Stimulated activated CD4-positive, alpha-beta T cell treated with anti-CD3 and anti-CD28 coated beads, Interleukin-4, amount 100 ng/mL, for 4 hours (primary cell): ENCODE measurements at regions not wholly inside any gene's neighbourhood (a gene's known extent, or its start where the extent isn't known, plus 50 kb on each side); places are given as distances from the start of the nearest gene placed in this dataset.

Experiments used
- DNase-seq, 2 experiments: peaks; one replicate each; pipeline ENCODE4 v3.0.0-alpha.2; 2020

DNA sequence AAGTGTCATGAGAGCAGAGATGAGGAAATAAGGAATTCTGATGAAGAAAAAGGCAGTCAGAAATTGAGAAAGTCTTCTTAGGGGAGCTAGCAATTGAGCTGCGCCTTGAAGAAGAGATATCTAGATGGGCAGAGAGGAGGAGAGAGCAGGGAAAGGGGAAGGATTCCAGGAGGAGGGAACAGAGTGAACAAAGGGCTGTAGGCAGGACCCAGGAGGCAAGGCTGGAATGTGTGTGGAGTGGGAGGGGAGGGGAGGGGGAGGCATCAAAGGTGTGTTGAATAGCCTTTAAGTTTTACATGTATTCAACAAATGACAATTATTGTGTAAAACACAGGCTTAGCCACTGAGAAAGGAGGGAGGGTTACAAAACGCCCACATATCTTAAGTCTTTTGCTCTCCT is 164.5 kb downstream of the TDRD15 start:
- no peak for DNase-seq

GRCh38 chr2:21288739-21289520 is 165.2 kb downstream of the TDRD15 start:
- DNase-seq: no peak

GRCh38 chr2:21289551-21289950 is 165.8 kb downstream of the TDRD15 start:
- no peak for DNase-seq

DNA sequence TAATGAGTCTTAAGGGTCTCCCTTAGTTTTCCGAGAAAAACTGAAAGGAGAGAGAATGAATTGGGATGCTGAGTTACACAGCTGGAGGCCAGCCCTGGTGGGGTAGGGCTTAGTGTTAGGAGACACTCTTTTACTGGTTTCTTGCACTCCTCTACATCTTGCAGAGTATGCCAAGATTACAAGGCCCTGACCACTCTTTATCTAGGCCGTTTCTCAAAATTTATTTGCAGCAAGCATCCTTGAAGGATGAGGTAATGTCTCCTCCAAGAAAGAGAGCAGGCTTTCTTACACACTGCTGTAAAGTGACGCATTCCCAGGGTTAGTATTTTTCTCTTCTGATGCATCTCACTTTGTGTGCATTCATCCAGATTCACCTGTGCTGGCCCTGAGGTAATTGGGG is 166.2 kb downstream of the TDRD15 start:
- no peak for DNase-seq

DNA sequence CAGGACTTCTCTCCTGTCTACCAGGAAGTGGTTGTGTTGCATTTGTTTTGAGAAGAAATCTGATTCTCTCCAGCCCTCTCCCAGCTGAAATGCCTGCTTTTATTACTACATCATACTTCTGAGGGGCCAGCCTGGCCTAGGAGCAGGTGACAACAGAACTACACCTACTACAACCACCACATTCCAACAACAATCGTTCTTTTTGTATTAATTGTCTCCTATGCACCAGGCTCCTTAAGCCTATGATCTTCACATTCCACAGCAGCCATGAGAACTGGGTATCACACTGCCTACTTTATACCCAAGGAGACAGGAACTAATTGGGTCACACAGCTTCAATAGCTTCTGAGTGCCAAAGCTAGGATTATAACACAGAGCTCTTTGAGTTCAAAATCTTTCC is 167.7 kb downstream of the TDRD15 start:
- DNase-seq: no peak

GRCh38 chr2:21294446-21294845 is 170.7 kb downstream of the TDRD15 start:
- DNase-seq: no peak

DNA sequence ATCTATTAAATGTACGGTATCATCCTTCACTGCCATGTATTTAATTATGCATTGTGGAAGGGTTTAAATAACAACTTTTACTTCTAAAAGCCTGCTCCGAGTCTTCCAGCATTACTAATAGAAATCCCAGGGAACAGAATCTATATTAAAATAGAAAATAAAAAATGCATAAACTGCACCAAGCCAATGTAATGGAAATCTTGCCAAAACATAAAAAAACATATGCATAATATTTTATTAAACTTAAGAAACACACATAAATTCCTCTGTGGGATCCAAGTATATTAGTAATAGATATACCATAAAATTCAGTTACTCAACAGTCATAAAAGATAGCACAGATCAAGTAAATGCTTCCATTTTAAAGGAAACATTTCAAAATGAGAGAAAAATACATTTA is 175.6 kb downstream of the TDRD15 start:
- DNase-seq: no peak

DNA sequence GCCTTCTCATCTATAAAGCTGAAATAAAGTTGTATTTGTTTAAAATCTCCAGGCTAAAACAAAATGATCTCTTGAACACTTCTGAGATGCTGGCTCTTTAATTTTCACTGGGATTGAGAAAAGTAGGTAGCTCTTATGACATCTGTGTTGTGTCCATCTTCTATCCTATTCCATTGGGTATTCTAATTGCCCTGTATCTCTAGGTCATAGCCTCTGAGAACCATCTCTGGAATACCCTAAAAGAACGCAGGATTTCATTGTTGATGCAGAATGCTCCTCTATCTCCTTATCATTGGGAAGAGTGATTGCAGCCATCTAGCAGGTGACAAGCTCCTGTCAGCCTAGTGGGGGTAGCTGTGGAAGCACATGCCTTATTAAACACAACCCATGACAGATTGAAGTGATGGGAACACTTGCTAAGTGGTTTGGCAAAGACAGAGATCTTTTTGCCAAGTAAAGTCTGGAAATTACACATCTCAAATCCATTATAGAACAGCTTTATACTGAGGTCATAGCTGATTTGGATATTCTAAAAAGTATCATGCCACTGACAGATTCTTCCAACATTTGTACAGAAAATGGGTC is 178.2 kb downstream of the TDRD15 start:
- DNase-seq: no peak

GRCh38 chr2:21303876-21304275 is 180.1 kb downstream of the TDRD15 start:
- DNase-seq: no peak

- DNase-seq: no peak
Measured at GRCh38 chr2:21305581-21305980, 181.8 kb downstream of the TDRD15 start.

DNA sequence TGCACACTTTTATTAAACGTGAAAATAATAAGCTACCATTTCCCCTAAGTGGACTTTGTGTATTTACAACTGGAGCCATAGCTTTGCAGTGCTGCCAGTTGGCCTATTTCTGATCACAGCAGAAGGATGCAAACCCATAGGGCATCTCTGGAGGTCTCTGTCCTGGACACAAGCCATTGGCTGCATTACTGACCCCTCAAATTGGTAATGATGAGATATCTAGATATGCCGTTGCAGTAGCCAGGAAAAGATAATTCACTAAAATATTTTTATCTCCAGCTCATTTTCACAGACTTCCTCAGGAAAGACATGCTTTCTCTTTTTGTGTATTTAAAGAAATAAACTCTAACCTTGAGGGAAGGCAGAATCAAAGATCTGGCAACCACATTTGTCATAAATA is 182.5 kb downstream of the TDRD15 start:
- DNase-seq: no peak

GRCh38 chr2:21307037-21307436 is 183.3 kb downstream of the TDRD15 start:
- no peak for DNase-seq

GRCh38 chr2:21310493-21310892 is 186.7 kb downstream of the TDRD15 start:
- DNase-seq: no peak

DNA sequence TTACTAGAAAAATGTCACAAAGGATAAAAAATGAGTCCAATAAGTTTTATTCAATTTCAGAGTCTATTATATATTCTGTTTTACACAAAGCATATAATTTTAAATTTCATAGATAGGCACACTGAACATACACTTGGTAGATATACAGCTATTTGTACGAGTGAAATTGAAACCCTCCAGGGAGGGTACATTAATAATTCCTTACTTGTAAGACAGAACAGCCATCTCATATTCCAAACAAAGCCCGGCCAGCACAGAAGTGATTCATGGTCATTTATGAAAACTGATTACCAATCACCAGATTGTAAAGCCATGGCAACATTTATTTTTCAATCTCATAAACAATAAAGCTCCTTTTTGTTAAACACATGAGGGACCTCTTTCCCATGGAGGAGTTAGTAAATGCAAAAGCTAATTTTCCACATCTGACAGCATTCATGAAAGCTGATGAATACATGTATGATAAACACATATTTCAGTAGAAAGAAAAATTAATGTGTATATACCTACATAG is 190.6 kb downstream of the TDRD15 start:
- DNase-seq: no peak

GRCh38 chr2:21317131-21317530 is 193.4 kb downstream of the TDRD15 start:
- DNase-seq: no peak

DNA sequence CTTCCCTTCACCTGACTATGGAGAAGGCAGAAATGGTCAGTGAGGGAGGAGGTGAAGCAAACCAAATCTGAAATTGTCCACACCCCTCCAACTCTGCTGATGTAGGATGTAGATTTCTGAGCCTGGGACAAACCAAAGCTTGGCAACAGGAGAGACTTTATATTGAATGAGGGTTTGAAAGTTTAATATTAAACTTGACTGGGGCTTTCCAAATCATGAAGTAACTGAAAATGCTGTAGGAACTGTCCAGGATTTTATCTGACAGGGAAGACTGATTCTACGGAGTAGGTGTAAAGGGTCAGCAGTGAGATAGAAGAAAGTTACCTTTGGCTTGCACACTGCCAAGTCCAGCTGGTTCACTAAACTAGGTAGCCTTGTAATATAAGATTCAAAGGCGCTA is 194.5 kb downstream of the TDRD15 start:
- no peak for DNase-seq

- no peak for DNase-seq
Measured at GRCh38 chr2:21326152-21326551, 202.4 kb downstream of the TDRD15 start.

GRCh38 chr2:21328177-21328576 is 204.4 kb downstream of the TDRD15 start:
- no peak for DNase-seq

- DNase-seq: no peak
Measured at GRCh38 chr2:21330786-21331391, 207.1 kb downstream of the TDRD15 start.

- DNase-seq: no peak
Measured at GRCh38 chr2:21331625-21332370, 208.0 kb downstream of the TDRD15 start.

DNA sequence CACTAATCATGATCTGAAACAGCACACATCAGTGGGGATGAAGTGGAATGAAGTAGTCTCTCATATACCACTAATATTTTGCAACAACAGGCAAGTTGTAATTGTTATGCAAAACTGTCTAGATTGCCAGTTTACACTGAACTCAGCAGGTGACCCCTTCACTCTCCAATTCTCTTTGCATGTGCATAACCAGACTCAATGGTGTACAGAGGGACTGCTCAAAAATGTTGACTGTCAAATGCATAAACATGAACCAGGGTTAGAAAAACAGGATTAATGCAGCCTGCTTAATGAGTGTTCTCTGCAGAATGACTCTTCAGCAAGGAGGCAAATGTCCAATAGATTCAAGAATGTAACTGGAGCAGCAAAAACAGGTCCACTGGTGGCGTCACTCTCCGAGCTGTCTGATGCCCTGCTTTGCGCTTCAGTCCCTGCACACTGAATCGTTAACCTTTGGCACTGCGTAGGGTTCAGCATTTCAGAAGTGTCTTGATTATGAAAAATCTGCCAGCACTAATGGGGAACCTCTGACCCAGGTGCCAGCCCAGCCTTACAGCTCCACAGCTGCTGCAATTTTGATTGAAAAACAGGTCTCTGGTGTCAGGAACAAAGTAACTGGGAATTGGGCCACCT is 209.3 kb downstream of the TDRD15 start:
- no peak for DNase-seq

DNA sequence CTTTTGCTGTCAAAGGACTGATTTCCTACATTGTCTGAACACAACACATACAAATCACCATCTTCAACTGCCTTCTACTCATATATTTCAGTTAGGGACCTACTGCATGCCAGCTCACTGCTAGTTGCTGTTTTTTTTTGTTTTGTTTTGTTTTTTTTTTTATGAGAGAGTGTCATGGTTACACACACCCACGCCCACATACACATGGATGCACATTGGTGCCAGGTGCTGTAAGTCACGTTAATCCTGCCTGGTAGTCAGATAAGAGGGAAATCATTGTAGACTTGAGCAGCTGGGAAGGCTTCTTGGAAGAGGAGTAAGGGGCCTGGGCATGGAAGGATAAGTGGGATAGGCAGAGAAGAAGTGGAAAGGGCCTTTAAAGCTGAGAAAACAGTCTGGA is 209.9 kb downstream of the TDRD15 start:
- no peak for DNase-seq

GRCh38 chr2:21346984-21347383 is 223.2 kb downstream of the TDRD15 start:
- no peak for DNase-seq
